GM23338 (cell line): ENCODE measurements at regions not wholly inside any gene's neighbourhood (a gene's known extent, or its start where the extent isn't known, plus 50 kb on each side); places are given as distances from the start of the nearest gene placed in this dataset.

Experiments used
- ATAC-seq: fragments of 200-7000 bp; cut with Tn5 transposase; 3 replicates; pipeline ENCODE4 v1.9.1; 2020
- DNase-seq: peaks from one replicate; pipeline ENCODE4 v3.0.0-alpha.2; 2015; ENCODE audit warnings: low spot score
- H2AFZ ChIP-seq: fragments of 200-600 bp; sonication (generic); 2 replicates; pipeline ENCODE4 v1.8.0; 2016; ENCODE audit warnings: antibody characterized with exemption, mild to moderate bottlenecking, moderate library complexity
- H3F3A ChIP-seq: fragments of 200-600 bp; sonication (generic); replicated peaks from 2 replicates; pipeline ENCODE4 v1.8.0; 2017; ENCODE audit warnings: antibody characterized with exemption, mixed run types, low read depth
- H3K27ac ChIP-seq: fragments of 200-600 bp; sonication (generic); 2 replicates; pipeline ENCODE4 v1.6.1; 2016; ENCODE audit warnings: low read depth
- H3K27me3 ChIP-seq: fragments of 200-600 bp; sonication (generic); 2 replicates; pipeline ENCODE4 v1.8.0; 2016; ENCODE audit warnings: mild to moderate bottlenecking, mixed run types, moderate library complexity; ENCODE audit not compliant: insufficient read depth
- H3K36me3 ChIP-seq: fragments of 200-600 bp; sonication (generic); 2 replicates; pipeline ENCODE4 v1.8.0; 2016; ENCODE audit warnings: mild to moderate bottlenecking; ENCODE audit not compliant: insufficient read depth
- H3K4me1 ChIP-seq: fragments of 200-600 bp; sonication (generic); 2 replicates; pipeline ENCODE4 v1.8.0; 2016; ENCODE audit warnings: mild to moderate bottlenecking, moderate library complexity; ENCODE audit not compliant: insufficient read depth
- H3K4me2 ChIP-seq: fragments of 200-600 bp; sonication (generic); 2 replicates; pipeline ENCODE4 v1.7.1; 2017; ENCODE audit warnings: mixed run types
- H3K4me3 ChIP-seq: fragments of 200-600 bp; sonication (generic); 2 replicates; pipeline ENCODE4 v1.6.1; 2016; ENCODE audit warnings: mixed run types
- H3K79me2 ChIP-seq: fragments of 200-600 bp; sonication (generic); replicated peaks from 2 replicates; pipeline ENCODE4 v1.8.0; 2017; ENCODE audit warnings: mild to moderate bottlenecking; ENCODE audit not compliant: insufficient read depth
- H3K9me2 ChIP-seq: fragments of 200-600 bp; sonication (generic); 2 replicates; pipeline ENCODE4 v1.8.0; 2017; ENCODE audit not compliant: insufficient read depth
- H4K20me1 ChIP-seq: fragments of 200-600 bp; sonication (generic); replicated peaks from 2 replicates; pipeline ENCODE4 v1.8.0; 2017; ENCODE audit warnings: mild to moderate bottlenecking; ENCODE audit not compliant: insufficient read depth
- H3K27ac Mint-ChIP-seq: 2 replicates; pipeline ENCODE4 v1.8.0; 2020; ENCODE audit warnings: inconsistent platforms, mild to moderate bottlenecking, moderate library complexity, mixed read lengths
- H3K27me3 Mint-ChIP-seq: 3 replicates; pipeline ENCODE4 v1.8.0; 2022; ENCODE audit warnings: low read depth, mild to moderate bottlenecking, moderate library complexity, mixed read lengths, inconsistent platforms; ENCODE audit not compliant: insufficient read depth, poor library complexity
- H3K36me3 Mint-ChIP-seq: 3 replicates; pipeline ENCODE4 v1.8.0; 2021; ENCODE audit warnings: low read depth, mild to moderate bottlenecking, inconsistent platforms, moderate library complexity, mixed read lengths
- H3K4me1 Mint-ChIP-seq: 3 replicates; pipeline ENCODE4 v1.8.0; 2020; ENCODE audit warnings: mild to moderate bottlenecking, inconsistent platforms, mixed read lengths
- H3K4me3 Mint-ChIP-seq: 3 replicates; pipeline ENCODE4 v1.8.0; 2021; ENCODE audit warnings: moderate library complexity, mild to moderate bottlenecking, inconsistent platforms, mixed read lengths
- H3K9me3 Mint-ChIP-seq: 3 replicates; pipeline ENCODE4 v1.8.0; 2020; ENCODE audit warnings: moderate library complexity, mild to moderate bottlenecking, inconsistent platforms, mixed read lengths
- CREB1 ChIP-seq: fragments of 250-450 bp; sonication (Bioruptor Pico); IDR thresholded peaks from 2 replicates; pipeline ENCODE4 v1.5.0; 2020; ENCODE audit warnings: low read depth, mild to moderate bottlenecking, moderate library complexity
- CTCF ChIP-seq, 2 experiments: fragments of 200-600 bp in 1 of 2; sonication (generic) in 1 of 2; conservative IDR thresholded peaks; 2 replicates each; pipeline versions ENCODE4 v1.5.1 to v1.6.1; 2016 to 2017; ENCODE audit warnings: antibody characterized with exemption in 2 of 2, low read depth in 2 of 2, mild to moderate bottlenecking in 2 of 2, moderate library complexity in 1 of 2
- ETS1 ChIP-seq: IDR thresholded peaks from 2 replicates; pipeline ENCODE4 v1.6.1; 2016; ENCODE audit warnings: antibody characterized with exemption
- EZH2 ChIP-seq: fragments of 200-600 bp; sonication (generic); IDR thresholded peaks from one replicate; pipeline ENCODE4 v1.8.0; 2017; ENCODE audit warnings: antibody characterized with exemption, mild to moderate bottlenecking, low read depth; ENCODE audit not compliant: unreplicated experiment
- EZH2phosphoT487 ChIP-seq: fragments of 200-600 bp; sonication (generic); IDR thresholded peaks from one replicate; pipeline ENCODE4 v1.8.1; 2018; ENCODE audit warnings: antibody characterized with exemption; ENCODE audit not compliant: unreplicated experiment
- JUNB ChIP-seq: IDR thresholded peaks from one replicate; pipeline ENCODE4 v1.6.1; 2016; ENCODE audit warnings: antibody characterized with exemption; ENCODE audit not compliant: unreplicated experiment
- NANOG ChIP-seq: IDR thresholded peaks from 2 replicates; pipeline ENCODE4 v1.6.1; 2016; ENCODE audit warnings: antibody characterized with exemption, borderline replicate concordance
- STAT1 ChIP-seq: IDR thresholded peaks from one replicate; pipeline ENCODE4 v1.6.1; 2016; ENCODE audit warnings: antibody characterized with exemption; ENCODE audit not compliant: unreplicated experiment
- ZNF114 ChIP-seq: fragments of 250-450 bp; sonication (Bioruptor Pico); IDR thresholded peaks from 2 replicates; pipeline ENCODE4 v1.5.0; 2020; ENCODE audit warnings: mild to moderate bottlenecking, moderate library complexity
- TF ChIP-seq, protein P1 (sequence below): fragments of 250-450 bp; sonication (Bioruptor Pico); IDR thresholded peaks from 2 replicates; pipeline ENCODE4 v1.5.0; 2020; ENCODE audit warnings: mild to moderate bottlenecking, moderate library complexity

- TF ChIP-seq, protein P1, sequence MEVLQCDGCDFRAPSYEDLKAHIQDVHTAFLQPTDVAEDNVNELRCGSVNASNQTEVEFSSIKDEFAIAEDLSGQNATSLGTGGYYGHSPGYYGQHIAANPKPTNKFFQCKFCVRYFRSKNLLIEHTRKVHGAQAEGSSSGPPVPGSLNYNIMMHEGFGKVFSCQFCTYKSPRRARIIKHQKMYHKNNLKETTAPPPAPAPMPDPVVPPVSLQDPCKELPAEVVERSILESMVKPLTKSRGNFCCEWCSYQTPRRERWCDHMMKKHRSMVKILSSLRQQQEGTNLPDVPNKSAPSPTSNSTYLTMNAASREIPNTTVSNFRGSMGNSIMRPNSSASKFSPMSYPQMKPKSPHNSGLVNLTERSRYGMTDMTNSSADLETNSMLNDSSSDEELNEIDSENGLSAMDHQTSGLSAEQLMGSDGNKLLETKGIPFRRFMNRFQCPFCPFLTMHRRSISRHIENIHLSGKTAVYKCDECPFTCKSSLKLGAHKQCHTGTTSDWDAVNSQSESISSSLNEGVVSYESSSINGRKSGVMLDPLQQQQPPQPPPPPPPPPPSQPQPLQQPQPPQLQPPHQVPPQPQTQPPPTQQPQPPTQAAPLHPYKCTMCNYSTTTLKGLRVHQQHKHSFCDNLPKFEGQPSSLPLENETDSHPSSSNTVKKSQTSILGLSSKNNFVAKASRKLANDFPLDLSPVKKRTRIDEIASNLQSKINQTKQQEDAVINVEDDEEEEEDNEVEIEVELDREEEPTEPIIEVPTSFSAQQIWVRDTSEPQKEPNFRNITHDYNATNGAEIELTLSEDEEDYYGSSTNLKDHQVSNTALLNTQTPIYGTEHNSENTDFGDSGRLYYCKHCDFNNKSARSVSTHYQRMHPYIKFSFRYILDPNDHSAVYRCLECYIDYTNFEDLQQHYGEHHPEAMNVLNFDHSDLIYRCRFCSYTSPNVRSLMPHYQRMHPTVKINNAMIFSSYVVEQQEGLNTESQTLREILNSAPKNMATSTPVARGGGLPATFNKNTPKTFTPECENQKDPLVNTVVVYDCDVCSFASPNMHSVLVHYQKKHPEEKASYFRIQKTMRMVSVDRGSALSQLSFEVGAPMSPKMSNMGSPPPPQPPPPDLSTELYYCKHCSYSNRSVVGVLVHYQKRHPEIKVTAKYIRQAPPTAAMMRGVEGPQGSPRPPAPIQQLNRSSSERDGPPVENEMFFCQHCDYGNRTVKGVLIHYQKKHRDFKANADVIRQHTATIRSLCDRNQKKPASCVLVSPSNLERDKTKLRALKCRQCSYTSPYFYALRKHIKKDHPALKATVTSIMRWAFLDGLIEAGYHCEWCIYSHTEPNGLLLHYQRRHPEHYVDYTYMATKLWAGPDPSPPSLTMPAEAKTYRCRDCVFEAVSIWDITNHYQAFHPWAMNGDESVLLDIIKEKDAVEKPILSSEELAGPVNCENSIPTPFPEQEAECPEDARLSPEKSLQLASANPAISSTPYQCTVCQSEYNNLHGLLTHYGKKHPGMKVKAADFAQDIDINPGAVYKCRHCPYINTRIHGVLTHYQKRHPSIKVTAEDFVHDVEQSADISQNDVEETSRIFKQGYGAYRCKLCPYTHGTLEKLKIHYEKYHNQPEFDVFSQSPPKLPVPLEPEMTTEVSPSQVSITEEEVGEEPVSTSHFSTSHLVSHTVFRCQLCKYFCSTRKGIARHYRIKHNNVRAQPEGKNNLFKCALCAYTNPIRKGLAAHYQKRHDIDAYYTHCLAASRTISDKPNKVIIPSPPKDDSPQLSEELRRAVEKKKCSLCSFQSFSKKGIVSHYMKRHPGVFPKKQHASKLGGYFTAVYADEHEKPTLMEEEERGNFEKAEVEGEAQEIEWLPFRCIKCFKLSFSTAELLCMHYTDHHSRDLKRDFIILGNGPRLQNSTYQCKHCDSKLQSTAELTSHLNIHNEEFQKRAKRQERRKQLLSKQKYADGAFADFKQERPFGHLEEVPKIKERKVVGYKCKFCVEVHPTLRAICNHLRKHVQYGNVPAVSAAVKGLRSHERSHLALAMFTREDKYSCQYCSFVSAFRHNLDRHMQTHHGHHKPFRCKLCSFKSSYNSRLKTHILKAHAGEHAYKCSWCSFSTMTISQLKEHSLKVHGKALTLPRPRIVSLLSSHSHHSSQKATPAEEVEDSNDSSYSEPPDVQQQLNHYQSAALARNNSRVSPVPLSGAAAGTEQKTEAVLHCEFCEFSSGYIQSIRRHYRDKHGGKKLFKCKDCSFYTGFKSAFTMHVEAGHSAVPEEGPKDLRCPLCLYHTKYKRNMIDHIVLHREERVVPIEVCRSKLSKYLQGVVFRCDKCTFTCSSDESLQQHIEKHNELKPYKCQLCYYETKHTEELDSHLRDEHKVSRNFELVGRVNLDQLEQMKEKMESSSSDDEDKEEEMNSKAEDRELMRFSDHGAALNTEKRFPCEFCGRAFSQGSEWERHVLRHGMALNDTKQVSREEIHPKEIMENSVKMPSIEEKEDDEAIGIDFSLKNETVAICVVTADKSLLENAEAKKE: no peak
- peak; percentile 74 to 91 for TF ChIP-seq CTCF (conservative IDR thresholded peaks at IDR 0.05; ENCODE audit: low read depth in 2 of 2)
Measured at GRCh38 chr1:29655945-29656850, 419.9 kb downstream of the PTPRU start (continued).

DNA sequence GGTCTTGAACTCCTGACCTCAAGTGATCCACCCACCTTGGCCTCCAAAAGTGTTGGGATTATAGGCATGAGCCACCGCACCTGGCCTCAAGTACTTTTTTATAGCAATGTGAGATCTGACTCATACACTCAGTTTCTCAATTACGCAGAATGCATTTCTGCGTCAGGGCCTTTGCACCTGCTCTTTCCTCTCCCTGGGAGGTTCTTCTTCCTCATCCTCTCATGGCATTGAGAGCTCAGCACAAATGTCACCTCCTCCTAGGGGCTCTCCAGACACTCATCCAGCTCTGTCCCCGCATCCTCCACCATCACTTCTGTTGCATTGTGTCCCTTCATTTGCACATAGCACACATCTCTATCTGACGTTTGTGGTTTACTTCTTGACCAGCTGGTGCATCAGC lies 418.8 kb downstream of the PTPRU start:
- Histone ChIP-seq H4K20me1 (no peaks in the 10 kb centered on the region), H3K9me2 (no peaks in the 10 kb centered on the region), H3K27me3 (no peaks in the 10 kb centered on the region), H3K36me3 (no peaks in the 10 kb centered on the region), H2AFZ (no peak overlapping the region), H3K4me3 (no peak overlapping the region), H3K27ac (no peak overlapping the region), H3F3A (no peaks in the 10 kb centered on the region), H3K79me2 (no peaks in the 10 kb centered on the region), H3K4me2 (no peak overlapping the region), H3K4me1 (no peaks in the 10 kb centered on the region)
- no peak for DNase-seq
- H3K4me3 Mint-ChIP-seq: no peak overlapping the region
- no peaks in the 10 kb centered on the region for H3K36me3 Mint-ChIP-seq
- peaks cover 4% of the 10 kb centered on the region for H3K4me1 Mint-ChIP-seq
- no peak overlapping the region for H3K27ac Mint-ChIP-seq
- H3K27me3 Mint-ChIP-seq: peaks cover 9% of the 10 kb centered on the region
- ATAC-seq: no peak
- peaks cover 8% of the 10 kb centered on the region for H3K9me3 Mint-ChIP-seq
- TF ChIP-seq EZH2phosphoT487 (no peak), CTCF (conservative IDR thresholded peaks at IDR 0.05; ENCODE audit: low read depth in 2 of 2) (no peak), ZNF114 (no peak), JUNB (no peak), EZH2 (no peak), ETS1 (no peak), CREB1 (CRISPR knock-in tag) (no peak), STAT1 (no peak), NANOG (no peak)
